Naive thymus-derived CD4-positive, alpha-beta T cell (primary cell): ENCODE measurements at regions not wholly inside any gene's neighbourhood (a gene's known extent, or its start where the extent isn't known, plus 50 kb on each side); places are given as distances from the start of the nearest gene placed in this dataset.

Experiments used
- ATAC-seq: fragments of 150-1000 bp; cut with Tn5 transposase; 2 replicates; pipeline ENCODE4 v1.10.0; 2021; ENCODE audit warnings: mild to moderate bottlenecking, moderate library complexity
- CTCF ChIA-PET: fragments of 350-600 bp; sonication (Branson Sonifier 250); formaldehyde crosslinking; loops from one replicate; lab custom pipeline; 2021; ENCODE audit warnings: antibody characterized with exemption; lab: Charles Lee
- POLR2A ChIA-PET: fragments of 350-600 bp; sonication (Branson Sonifier 250); formaldehyde crosslinking; loops from one replicate; lab custom pipeline; 2021; ENCODE audit warnings: antibody characterized with exemption, inconsistent platforms; lab: Charles Lee
- DNase-seq, 9 donors: peaks; one replicate each; pipeline versions ENCODE4 v3.0.0 to v3.0.0-alpha.2; 2020 to 2022; ENCODE audit warnings: mixed read lengths in 1 of 9
- H3K27ac ChIP-seq: one replicate; pipeline ENCODE4 v1.7.0; 2013; ENCODE audit warnings: mild to moderate bottlenecking, low read depth, low read length, moderate library complexity
- H3K27me3 ChIP-seq, 2 donors: one replicate each; pipeline ENCODE4 v1.7.0; 2013; ENCODE audit warnings: low read length in 2 of 2, mild to moderate bottlenecking in 2 of 2, moderate library complexity in 2 of 2; ENCODE audit not compliant: control insufficient read depth in 2 of 2, insufficient read depth in 2 of 2
- H3K36me3 ChIP-seq, 3 experiments: 1 replicate in 2 of 3; 2 replicates in 1 of 3; pipeline ENCODE4 v1.7.0; 2013; ENCODE audit warnings: low read length in 3 of 3, mild to moderate bottlenecking in 3 of 3, moderate library complexity in 1 of 3; ENCODE audit not compliant: insufficient read depth in 3 of 3, control insufficient read depth in 2 of 3
- H3K4me1 ChIP-seq, 2 donors: one replicate each; pipeline ENCODE4 v1.7.0; 2013; ENCODE audit warnings: low read length in 2 of 2, mild to moderate bottlenecking in 2 of 2, moderate library complexity in 1 of 2; ENCODE audit not compliant: control insufficient read depth in 2 of 2, insufficient read depth in 2 of 2
- H3K4me3 ChIP-seq: 2 replicates; pipeline ENCODE4 v1.7.0; 2013; ENCODE audit warnings: mild to moderate bottlenecking, low read length
- H3K9me3 ChIP-seq, 3 experiments: 1 replicate in 2 of 3; 2 replicates in 1 of 3; pipeline ENCODE4 v1.7.0; 2013; ENCODE audit warnings: low read length in 3 of 3; ENCODE audit not compliant: control insufficient read depth in 2 of 3
- H3K27ac Mint-ChIP-seq, 9 donors: one replicate each; pipeline ENCODE4 v1.8.0; 2020 to 2022; ENCODE audit warnings: mixed read lengths in 9 of 9, mild to moderate bottlenecking in 8 of 9, moderate library complexity in 5 of 9, inconsistent platforms in 2 of 9
- H3K27me3 Mint-ChIP-seq, 5 donors: one replicate each; pipeline ENCODE4 v1.8.0; 2021 to 2022; ENCODE audit warnings: mixed read lengths in 5 of 5, mild to moderate bottlenecking in 1 of 5
- H3K36me3 Mint-ChIP-seq, 5 donors: one replicate each; pipeline ENCODE4 v1.8.0; 2020 to 2022; ENCODE audit warnings: mixed read lengths in 5 of 5, mild to moderate bottlenecking in 3 of 5, inconsistent platforms in 1 of 5
- H3K4me1 Mint-ChIP-seq, 7 donors: one replicate each; pipeline ENCODE4 v1.8.0; 2020 to 2022; ENCODE audit warnings: mixed read lengths in 7 of 7, mild to moderate bottlenecking in 3 of 7, inconsistent platforms in 1 of 7
- H3K4me3 Mint-ChIP-seq, 10 donors: one replicate each; pipeline ENCODE4 v1.8.0; 2020 to 2022; ENCODE audit warnings: mild to moderate bottlenecking in 10 of 10, mixed read lengths in 10 of 10, moderate library complexity in 6 of 10, inconsistent platforms in 2 of 10
- H3K9me3 Mint-ChIP-seq, 11 donors: one replicate each; pipeline ENCODE4 v1.8.0; 2020 to 2022; ENCODE audit warnings: mixed read lengths in 11 of 11, mild to moderate bottlenecking in 4 of 11, inconsistent platforms in 1 of 11, moderate library complexity in 1 of 11
- intact Hi-C, 2 donors: fragments of 100-400 bp; cut with micrococcal nuclease; formaldehyde crosslinking; loops; one replicate each; pipeline ENCODE4 v1.15.1; 2023

DNA sequence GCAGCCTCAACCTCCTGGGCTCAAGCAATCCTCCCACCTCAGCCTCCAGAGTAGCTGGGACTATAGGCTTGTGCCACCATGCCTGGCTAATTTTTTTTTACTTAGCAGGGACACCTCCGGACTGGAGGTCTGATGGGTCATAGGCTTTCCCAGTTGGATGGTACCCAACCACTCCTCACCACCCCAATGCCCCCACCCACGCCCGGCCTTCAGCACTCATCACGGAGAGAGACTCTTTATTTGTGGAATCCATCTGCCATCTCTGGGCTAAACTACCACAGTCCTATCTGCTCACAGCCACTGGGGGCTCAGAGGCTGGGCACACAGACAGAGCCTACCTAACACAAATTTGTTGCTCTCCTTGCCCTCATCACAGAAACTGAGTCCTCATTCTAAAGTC is 58.3 kb upstream of the STXBP1 start:
- CTCF ChIA-PET: no interaction called here

GRCh38 chr9:127554966-127555839 is 56.9 kb upstream of the STXBP1 start:
- ATAC-seq (no peak), DNase-seq (no peak)
- H3K36me3 ChIP-seq: no peaks in the 10 kb centered on the region
- Mint-ChIP-seq H3K36me3 (peaks cover 0 to 17% (median 0%) of the 10 kb centered on the region in 5 donors), H3K4me3 (peak overlapping the region in 6 of 10 donors; percentile 62 to 82 (median 76)), H3K27ac (peak overlapping the region in 8 of 9 donors; percentile 65 to 92 (median 79)), H3K27me3 (no peaks in the 10 kb centered on the region), H3K9me3 (no peaks in the 10 kb centered on the region), H3K4me1 (peaks cover 34 to 72% (median 47%) of the 10 kb centered on the region in 7 donors)
- H3K27me3 ChIP-seq: no peaks in the 10 kb centered on the region
- H3K4me1 ChIP-seq: peaks cover 32 to 40% of the 10 kb centered on the region in 2 donors
- H3K9me3 ChIP-seq: no peaks in the 10 kb centered on the region
- ChIA-PET CTCF (interaction anchor here (0.7 to 1.3 kb wide), 2 partner anchors 30 to 32 kb away, joined by 4 to 5 read pairs; no protein-coding TSS in a partner anchor), POLR2A (interaction anchor here (0.9 kb wide), 1 partner anchor 16 kb away, joined by 3 read pairs; no protein-coding TSS in a partner anchor)
- H3K4me3 ChIP-seq: no peak overlapping the region
- intact Hi-C loops: no loop called here
- H3K27ac ChIP-seq: no peak overlapping the region

More for the DNA sequence above, 58.3 kb upstream of the STXBP1 start:
- Histone ChIP-seq H3K4me3 (no peak overlapping the region), H3K27ac (no peak overlapping the region), H3K9me3 (no peaks in the 10 kb centered on the region), H3K36me3 (no peaks in the 10 kb centered on the region), H3K4me1 (peaks cover 32 to 35% of the 10 kb centered on the region in 2 donors), H3K27me3 (no peaks in the 10 kb centered on the region)
- Mint-ChIP-seq H3K4me3 (no peak overlapping the region), H3K9me3 (no peaks in the 10 kb centered on the region), H3K27me3 (no peaks in the 10 kb centered on the region), H3K4me1 (peaks cover 29 to 65% (median 38%) of the 10 kb centered on the region in 7 donors), H3K36me3 (peaks cover 0 to 20% (median 0%) of the 10 kb centered on the region in 5 donors), H3K27ac (no peak overlapping the region)
- DNase-seq (no peak), ATAC-seq (no peak)
- intact Hi-C loops: no loop called here
- POLR2A ChIA-PET: interaction anchor here (0.5 to 0.6 kb wide), 2 partner anchors 12 to 519 kb away, joined by 3 read pairs; no protein-coding TSS in a partner anchor

DNA sequence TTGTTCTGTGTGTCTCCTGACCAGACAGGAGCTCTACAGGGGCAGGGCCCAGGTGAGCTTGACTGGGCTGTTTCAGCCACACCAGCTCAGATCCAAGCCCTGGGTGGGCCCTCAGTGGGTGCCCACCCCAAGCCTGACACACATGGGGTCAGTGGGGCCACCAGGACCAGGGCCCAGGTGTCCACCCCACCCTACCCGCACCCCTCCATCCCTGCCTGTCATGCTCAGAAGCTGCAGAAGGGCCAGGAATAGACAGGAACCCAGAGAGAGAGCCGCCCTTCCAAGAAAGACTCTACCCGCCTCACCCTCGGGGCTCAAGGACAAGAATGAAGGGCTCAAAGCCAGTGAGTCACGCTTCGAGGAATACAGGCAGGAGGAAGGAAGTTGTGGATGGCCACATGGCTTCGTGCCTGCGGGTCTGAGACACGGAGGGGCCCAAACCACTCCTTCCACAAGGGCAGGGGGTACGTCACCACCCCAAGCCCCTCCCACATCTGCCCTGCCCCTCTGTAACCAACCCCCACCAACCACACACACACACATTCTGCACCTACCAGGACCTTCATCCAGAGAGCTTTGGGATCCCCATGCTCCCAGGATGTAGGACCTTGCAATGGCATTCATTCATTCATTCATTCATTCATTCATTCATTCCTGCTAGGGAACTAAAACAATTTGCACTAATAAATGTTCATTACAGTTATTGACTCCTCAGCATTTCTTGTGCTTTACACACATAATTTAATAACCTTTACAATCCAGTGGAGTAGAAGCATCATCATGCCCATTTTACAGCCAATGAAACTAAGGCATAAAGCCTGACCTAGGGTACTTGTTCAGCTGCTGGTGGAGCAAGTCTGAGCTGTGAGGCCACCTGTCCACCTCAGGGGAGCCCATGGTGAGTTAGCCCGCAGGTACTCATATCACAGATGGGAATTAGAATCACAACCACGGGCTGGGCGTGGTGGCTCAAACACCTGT is 55.9 kb upstream of the STXBP1 start:
- Histone ChIP-seq H3K27me3 (no peaks in the 10 kb centered on the region), H3K4me1 (peaks cover 32 to 40% of the 10 kb centered on the region in 2 donors), H3K9me3 (no peaks in the 10 kb centered on the region), H3K36me3 (no peaks in the 10 kb centered on the region), H3K27ac (no peak overlapping the region), H3K4me3 (no peak overlapping the region)
- peak overlapping the region; percentile 54 to 82 (median 76) for H3K4me3 Mint-ChIP-seq
- POLR2A ChIA-PET: interaction anchor here (0.7 to 1.8 kb wide), 3 partner anchors 15 to 88 kb away, joined by 3 read pairs; no protein-coding TSS in a partner anchor
- CTCF ChIA-PET: interaction anchor here (0.7 to 1.3 kb wide), 2 partner anchors 29 to 31 kb away, joined by 4 to 5 read pairs; no protein-coding TSS in a partner anchor
- peaks cover 42 to 82% (median 56%) of the 10 kb centered on the region in 7 donors for H3K4me1 Mint-ChIP-seq
- no peaks in the 10 kb centered on the region for H3K27me3 Mint-ChIP-seq
- DNase-seq (peak in 1 of 9 donors; percentile 62), ATAC-seq (peak; percentile 90)
- peaks cover 0 to 25% (median 0%) of the 10 kb centered on the region in 5 donors for H3K36me3 Mint-ChIP-seq
- H3K27ac Mint-ChIP-seq: peak overlapping the region; percentile 65 to 92 (median 82)
- intact Hi-C loops: no loop called here
- H3K9me3 Mint-ChIP-seq: no peaks in the 10 kb centered on the region

DNA sequence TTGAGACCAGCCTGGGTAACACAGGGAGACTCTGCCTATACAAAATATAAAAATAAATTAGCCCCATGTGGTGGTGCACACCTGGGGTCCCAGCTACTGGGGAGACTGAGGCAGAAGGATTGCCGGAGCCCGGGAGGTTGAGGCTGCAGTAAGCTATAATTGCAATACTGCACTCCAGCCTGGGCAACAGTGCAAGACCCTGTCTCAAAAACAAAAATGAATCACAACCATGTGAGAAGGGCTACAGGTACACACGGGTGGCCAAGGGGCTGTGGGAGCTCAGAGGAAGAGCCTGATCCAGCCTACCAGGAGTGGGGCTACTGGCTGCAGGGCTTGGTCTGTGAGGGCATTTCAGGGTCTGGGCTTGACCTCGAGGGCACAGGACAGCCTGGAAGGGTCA is 55.2 kb upstream of the STXBP1 start:
- H3K27ac ChIP-seq: no peak overlapping the region
- Mint-ChIP-seq H3K4me3 (peak overlapping the region; percentile 54 to 82 (median 76)), H3K36me3 (peaks cover 0 to 29% (median 0%) of the 10 kb centered on the region in 5 donors)

DNA sequence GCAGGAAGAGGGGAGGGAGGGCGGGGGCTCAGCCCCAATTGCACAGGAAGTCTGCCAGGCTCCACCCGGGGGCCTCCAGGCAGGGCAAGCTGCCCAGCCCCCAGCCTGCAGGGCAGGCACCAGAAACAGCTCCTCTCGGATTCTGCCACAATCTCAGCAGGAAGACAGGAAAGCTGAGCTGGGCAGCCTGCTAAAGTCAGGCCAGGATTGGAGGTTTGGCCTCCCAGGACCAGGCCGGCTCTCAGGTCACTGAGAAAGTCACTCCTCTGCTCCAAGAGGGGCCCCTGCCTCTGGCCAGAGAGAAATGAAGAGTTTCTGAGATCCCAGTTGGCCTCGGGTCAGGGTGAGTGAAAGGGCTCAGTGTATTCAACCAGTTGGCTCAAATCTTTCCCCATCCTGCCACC is 54.6 kb upstream of the STXBP1 start:
- peak overlapping the region in 8 of 9 donors; percentile 54 to 93 (median 82) for H3K27ac Mint-ChIP-seq
- no peaks in the 10 kb centered on the region for H3K36me3 ChIP-seq
- peak overlapping the region; percentile 54 to 82 (median 76) for H3K4me3 Mint-ChIP-seq
- ATAC-seq (no peak), DNase-seq (peak in 2 of 9 donors; percentile 19 to 32)
- no peaks in the 10 kb centered on the region for H3K27me3 Mint-ChIP-seq
- ChIA-PET POLR2A (interaction anchor here (1.0 to 1.8 kb wide), 2 partner anchors 20 to 162 kb away, joined by 3 to 4 read pairs; no protein-coding TSS in a partner anchor), CTCF (interaction anchor here (1.1 to 1.7 kb wide), 2 partner anchors 13 to 177 kb away, joined by 3 to 5 read pairs; partner anchors contain the start of gene TOR2A)
- H3K27me3 ChIP-seq: no peaks in the 10 kb centered on the region
- H3K4me3 ChIP-seq: peak overlapping the region; percentile 38
- intact Hi-C loops: no loop called here
- peaks cover 0 to 29% (median 0%) of the 10 kb centered on the region in 5 donors for H3K36me3 Mint-ChIP-seq
- peak overlapping the region; percentile 65 for H3K27ac ChIP-seq
- H3K9me3 Mint-ChIP-seq: no peaks in the 10 kb centered on the region
- peaks cover 50 to 89% (median 67%) of the 10 kb centered on the region in 7 donors for H3K4me1 Mint-ChIP-seq
- peaks cover 32 to 45% of the 10 kb centered on the region in 2 donors for H3K4me1 ChIP-seq
- H3K9me3 ChIP-seq: no peaks in the 10 kb centered on the region

More for the DNA sequence above, 55.2 kb upstream of the STXBP1 start:
- ChIA-PET POLR2A (interaction anchor here (0.7 to 1.8 kb wide), 2 partner anchors 21 to 89 kb away, joined by 3 read pairs; no protein-coding TSS in a partner anchor), CTCF (interaction anchor here (0.6 to 1.1 kb wide), 2 partner anchors 12 to 100 kb away, joined by 3 to 5 read pairs; no protein-coding TSS in a partner anchor)
- intact Hi-C loops: no loop called here
- no peaks in the 10 kb centered on the region for H3K36me3 ChIP-seq
- Mint-ChIP-seq H3K27me3 (no peaks in the 10 kb centered on the region), H3K9me3 (no peaks in the 10 kb centered on the region), H3K27ac (peak overlapping the region in 8 of 9 donors; percentile 54 to 92 (median 82)), H3K4me1 (peaks cover 50 to 86% (median 63%) of the 10 kb centered on the region in 7 donors)
- H3K9me3 ChIP-seq: no peaks in the 10 kb centered on the region
- ATAC-seq: no peak
- no peak for DNase-seq
- peaks cover 32 to 43% of the 10 kb centered on the region in 2 donors for H3K4me1 ChIP-seq
- no peaks in the 10 kb centered on the region for H3K27me3 ChIP-seq
- H3K4me3 ChIP-seq: peak overlapping the region; percentile 38
